SK-MEL-5 (cell line): ENCODE measurements at regions not wholly inside any gene's neighbourhood (a gene's known extent, or its start where the extent isn't known, plus 50 kb on each side); places are given as distances from the start of the nearest gene placed in this dataset.

Experiments
- DNase-seq: peaks from one replicate; pipeline ENCODE4 v3.0.0-alpha.2; 2016; ENCODE audit warnings: low read depth, low spot score
- in situ Hi-C: cut with HindIII; loops from 2 replicates; pipeline ENCODE4 v1.10.0; 2016; ENCODE audit warnings: low sequenced_read_pairs, high pct_unique_total_duplicates, low pct_unique_long_range_greater_than_20kb

- in situ Hi-C loops: no loop called here
- DNase-seq: no peak
Observed at GRCh38 chr15:70262591-70263274, 165.0 kb upstream of the TLE3 start.

- in situ Hi-C loops: no loop called here
- DNase-seq: no peak
Observed at GRCh38 chr15:70262171-70262570, 164.5 kb upstream of the TLE3 start.

- in situ Hi-C loops: no loop called here
- no peak for DNase-seq
Observed at GRCh38 chr15:70261083-70261482, 163.4 kb upstream of the TLE3 start.

- in situ Hi-C loops: no loop called here
- no peak for DNase-seq
Observed at GRCh38 chr15:70260580-70260979, 162.9 kb upstream of the TLE3 start.

DNA sequence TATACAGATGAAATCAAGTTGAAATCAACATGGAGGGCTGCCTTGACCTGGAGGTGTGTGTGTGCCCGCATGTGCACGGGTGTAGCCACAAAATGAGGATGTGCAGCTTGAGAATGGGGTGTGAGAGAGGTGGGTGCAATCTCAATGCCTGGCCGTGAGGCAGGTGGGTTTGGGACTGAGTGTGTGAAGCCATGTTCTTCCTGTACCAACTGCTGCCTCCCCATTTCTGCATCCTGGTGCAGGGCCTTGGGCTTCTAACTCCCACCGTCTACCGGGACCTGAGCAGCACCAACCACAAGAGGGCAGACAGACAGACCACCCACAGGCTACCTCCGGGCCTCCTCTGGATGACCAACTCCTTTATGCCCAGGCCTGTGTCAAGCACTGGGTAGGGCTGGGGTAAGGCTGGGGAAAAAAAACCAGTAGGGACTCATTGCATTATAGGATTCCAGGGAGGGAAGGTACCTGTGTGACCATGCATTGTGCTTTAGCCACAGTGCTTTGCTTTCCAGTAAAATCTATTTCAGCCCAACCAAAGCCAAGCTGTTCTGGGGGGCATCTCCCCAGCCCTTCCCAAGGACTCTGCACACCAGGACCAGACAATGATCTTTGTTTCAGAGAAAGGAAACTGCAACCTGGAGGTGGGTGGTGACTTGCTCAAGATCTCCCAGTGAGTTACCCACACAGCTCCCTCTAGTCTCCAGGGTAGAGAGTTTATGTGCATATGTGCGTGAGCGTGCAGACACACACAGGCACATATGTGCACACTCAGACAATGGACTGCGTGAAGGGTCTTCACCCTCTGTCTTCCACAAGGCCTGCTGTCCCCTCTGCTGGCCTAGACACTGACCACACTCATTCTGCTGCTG, 162.2 kb upstream of the TLE3 start:
- in situ Hi-C loops: no loop called here
- DNase-seq: peak; percentile 46

- in situ Hi-C loops: no loop called here
- DNase-seq: peak; percentile 28
Observed at GRCh38 chr15:70259028-70259424, 161.3 kb upstream of the TLE3 start.

- in situ Hi-C loops: no loop called here
- no peak for DNase-seq
Observed at GRCh38 chr15:70258369-70259027, 160.8 kb upstream of the TLE3 start.

DNA sequence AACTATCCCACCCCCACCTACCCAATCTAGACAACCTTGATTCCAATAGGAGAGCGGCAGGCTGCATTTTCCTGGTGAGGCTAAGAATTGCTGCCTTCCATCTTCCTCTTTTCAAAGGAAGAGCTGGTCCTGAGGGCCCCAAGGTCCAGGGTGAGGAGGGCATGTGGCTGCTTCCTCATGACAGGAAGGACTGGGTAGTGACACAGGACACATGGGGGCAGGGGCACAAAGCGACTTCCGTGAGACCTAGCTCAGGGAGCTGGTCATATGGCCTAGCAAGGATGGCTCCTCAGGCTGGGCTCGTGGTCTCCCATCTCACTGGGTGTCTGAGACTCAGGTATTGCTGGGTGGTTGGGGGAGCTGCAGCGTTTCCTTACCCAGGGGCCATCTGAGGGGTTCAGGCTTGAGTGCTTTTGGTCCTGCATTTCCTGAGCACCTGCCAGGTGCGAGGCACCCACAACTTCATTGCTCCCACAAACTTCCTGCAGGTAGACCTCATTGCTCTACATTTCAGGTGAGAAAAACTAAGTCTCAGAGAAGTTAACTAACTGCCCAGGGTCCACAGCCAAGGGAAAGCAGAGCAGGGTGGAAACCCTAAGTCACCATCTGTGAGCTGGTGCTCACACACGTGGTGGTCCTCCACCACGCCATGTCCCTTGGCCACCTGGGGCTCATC, 160.0 kb upstream of the TLE3 start:
- no peak for DNase-seq
- in situ Hi-C loops: no loop called here

DNA sequence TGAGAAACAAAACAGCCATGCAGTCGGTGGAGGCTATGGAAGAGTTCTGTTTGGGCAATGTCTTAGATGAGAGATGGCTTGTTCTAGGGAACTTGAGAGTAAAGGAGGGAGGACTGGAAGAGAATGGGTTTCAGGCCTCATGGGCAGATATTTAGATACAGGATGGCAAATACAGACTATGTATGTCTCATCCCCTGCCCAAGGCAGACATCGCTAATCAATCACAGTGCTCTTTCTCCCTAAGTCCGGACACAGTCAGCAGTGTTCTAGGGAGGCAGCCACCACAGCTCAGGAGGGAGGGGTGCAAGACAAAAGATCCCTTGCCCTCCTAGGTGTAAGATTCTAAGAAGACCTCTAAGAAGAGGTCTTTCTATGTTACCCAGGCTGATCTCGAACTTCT, 159.3 kb upstream of the TLE3 start:
- DNase-seq: no peak
- in situ Hi-C loops: no loop called here

- DNase-seq: no peak
- in situ Hi-C loops: no loop called here
Observed at GRCh38 chr15:70254311-70254869, 156.7 kb upstream of the TLE3 start.

GRCh38 chr15:70253461-70254156, 155.9 kb upstream of the TLE3 start:
- DNase-seq: no peak
- in situ Hi-C loops: no loop called here

GRCh38 chr15:70252951-70253320, 155.2 kb upstream of the TLE3 start:
- in situ Hi-C loops: no loop called here
- DNase-seq: no peak

GRCh38 chr15:70252056-70252950, 154.6 kb upstream of the TLE3 start:
- no peak for DNase-seq
- in situ Hi-C loops: no loop called here

DNA sequence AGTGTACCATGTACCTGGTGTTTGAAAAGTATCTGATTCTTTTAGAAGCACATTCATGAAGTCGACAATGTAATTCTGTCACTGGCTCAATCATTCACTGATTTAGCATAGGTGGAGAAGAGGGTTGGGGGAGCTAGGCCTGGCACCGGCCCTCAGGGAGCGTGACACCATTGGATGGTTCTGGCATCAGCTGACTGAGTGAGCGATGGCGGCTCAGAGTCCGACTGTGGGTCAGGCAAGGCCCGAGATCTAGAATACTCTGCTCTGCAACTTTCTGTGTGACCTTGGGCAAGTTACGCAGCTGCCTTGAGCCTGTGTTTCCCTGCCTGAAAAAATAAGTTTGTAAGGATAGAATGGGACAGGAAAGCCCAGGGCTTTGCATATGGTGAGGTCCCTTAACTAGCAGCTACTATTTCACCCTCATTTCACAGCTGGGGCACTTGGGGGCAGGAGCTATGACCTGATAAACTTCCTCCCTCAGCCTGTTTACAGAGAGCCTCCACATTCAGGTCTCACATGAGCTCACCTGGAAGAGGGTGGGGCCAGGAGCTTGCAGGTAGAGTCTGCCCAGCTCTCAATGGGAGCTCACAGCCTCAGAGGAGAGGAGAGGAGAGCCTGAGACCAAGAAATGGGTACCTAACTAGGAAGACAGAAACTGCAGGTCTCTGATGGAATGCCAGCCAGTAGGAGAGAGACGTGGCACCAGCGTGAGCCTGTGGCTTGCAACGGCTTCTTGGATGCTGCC, 153.7 kb upstream of the TLE3 start:
- DNase-seq: no peak
- in situ Hi-C loops: no loop called here

- DNase-seq: no peak
- in situ Hi-C loops: no loop called here
Observed at GRCh38 chr15:70250208-70251201, 152.8 kb upstream of the TLE3 start.
